ENCODE measurements at regions not wholly inside any gene's neighbourhood (a gene's known extent, or its start where the extent isn't known, plus 50 kb on each side); places are given as distances from the start of the nearest gene placed in this dataset.

DNA sequence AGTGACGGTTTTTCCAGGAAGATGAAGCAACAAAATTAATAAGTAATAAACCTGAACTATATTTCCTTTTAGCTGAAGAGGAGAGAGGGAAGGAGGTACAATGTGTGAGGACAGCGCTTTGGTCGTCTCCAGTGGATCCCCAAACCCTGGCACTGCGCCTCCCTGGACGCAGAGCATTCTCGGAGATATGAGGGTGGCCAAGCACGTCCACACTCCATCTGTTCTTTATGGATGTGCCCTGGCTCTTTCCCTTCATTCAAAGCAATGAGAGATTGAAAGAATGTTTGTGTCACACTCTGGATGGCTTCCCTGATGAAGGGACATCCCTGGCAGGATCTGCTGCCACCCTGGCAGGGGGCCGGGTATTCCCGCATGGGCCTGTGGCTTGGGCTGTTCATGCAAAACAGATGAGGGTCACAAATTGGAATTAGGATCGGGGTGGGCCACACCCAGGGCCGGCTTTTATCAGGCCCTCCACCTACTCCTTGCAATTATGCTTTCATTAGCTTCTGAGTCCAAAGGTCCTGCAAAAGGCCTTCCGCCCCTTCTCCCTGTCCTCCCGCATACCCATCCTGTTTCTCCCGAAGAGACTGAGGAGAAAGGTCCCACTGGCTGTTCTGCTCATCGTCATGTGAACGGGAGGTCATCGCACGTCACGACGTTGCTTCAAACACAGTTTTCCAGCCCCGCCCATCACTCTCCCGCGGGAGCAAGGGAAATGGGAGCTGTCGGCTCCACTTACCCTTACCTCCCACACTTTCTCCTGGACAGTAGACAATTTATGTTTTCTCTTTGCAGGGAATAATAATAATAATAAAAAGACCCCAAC, 286.1 kb upstream of the IRX4 start:
- TF ChIP-seq, protein P1, sequence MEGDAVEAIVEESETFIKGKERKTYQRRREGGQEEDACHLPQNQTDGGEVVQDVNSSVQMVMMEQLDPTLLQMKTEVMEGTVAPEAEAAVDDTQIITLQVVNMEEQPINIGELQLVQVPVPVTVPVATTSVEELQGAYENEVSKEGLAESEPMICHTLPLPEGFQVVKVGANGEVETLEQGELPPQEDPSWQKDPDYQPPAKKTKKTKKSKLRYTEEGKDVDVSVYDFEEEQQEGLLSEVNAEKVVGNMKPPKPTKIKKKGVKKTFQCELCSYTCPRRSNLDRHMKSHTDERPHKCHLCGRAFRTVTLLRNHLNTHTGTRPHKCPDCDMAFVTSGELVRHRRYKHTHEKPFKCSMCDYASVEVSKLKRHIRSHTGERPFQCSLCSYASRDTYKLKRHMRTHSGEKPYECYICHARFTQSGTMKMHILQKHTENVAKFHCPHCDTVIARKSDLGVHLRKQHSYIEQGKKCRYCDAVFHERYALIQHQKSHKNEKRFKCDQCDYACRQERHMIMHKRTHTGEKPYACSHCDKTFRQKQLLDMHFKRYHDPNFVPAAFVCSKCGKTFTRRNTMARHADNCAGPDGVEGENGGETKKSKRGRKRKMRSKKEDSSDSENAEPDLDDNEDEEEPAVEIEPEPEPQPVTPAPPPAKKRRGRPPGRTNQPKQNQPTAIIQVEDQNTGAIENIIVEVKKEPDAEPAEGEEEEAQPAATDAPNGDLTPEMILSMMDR (IDR thresholded peaks at IDR 0.05; ENCODE audit: low read depth, low read length): no peak
- TF ChIP-seq EZH2phosphoT487 (IDR thresholded peaks at IDR 0.05; ENCODE audit: low read depth): no peak

All from OCI-LY3 (cell line).